DOHH2 (cell line): ENCODE measurements at regions not wholly inside any gene's neighbourhood (a gene's known extent, or its start where the extent isn't known, plus 50 kb on each side); places are given as distances from the start of the nearest gene placed in this dataset.
"Not testable (repeated sequence)": the region's sequence is repeated elsewhere in the genome, so short reads cannot be mapped to it uniquely, and the experiment has no call there.

Experiments used
- H3F3A ChIP-seq: fragments of 200-600 bp; sonication (generic), shearing (Covaris generic); 2 replicates; pipeline ENCODE4 v1.6.0; 2016; ENCODE audit warnings: antibody characterized with exemption, mild to moderate bottlenecking; ENCODE audit not compliant: control insufficient read depth, insufficient read depth
- H3K27ac ChIP-seq: fragments of 200-600 bp; sonication (generic); 2 replicates; pipeline ENCODE4 v1.5.1; 2014; ENCODE audit warnings: low read depth, mild to moderate bottlenecking, low read length, moderate library complexity
- H3K27me3 ChIP-seq: fragments of 200-600 bp; sonication (generic); 2 replicates; pipeline ENCODE4 v1.6.1; 2014; ENCODE audit warnings: mild to moderate bottlenecking, low read length, mixed read lengths; ENCODE audit not compliant: control insufficient read depth
- H3K36me3 ChIP-seq: fragments of 200-600 bp; sonication (generic); 2 replicates; pipeline ENCODE4 v1.6.1; 2014; ENCODE audit warnings: mild to moderate bottlenecking, low read length, moderate library complexity, mixed read lengths; ENCODE audit not compliant: control insufficient read depth
- H3K4me1 ChIP-seq: fragments of 200-600 bp; sonication (generic); 2 replicates; pipeline ENCODE4 v1.6.1; 2014; ENCODE audit warnings: mild to moderate bottlenecking, low read length, mixed read lengths; ENCODE audit not compliant: control insufficient read depth
- H3K4me2 ChIP-seq: fragments of 200-600 bp; sonication (generic); 2 replicates; pipeline ENCODE4 v1.6.0; 2014; ENCODE audit warnings: mild to moderate bottlenecking, low read length, moderate library complexity
- H3K4me3 ChIP-seq: fragments of 200-600 bp; sonication (generic); 2 replicates; pipeline ENCODE4 v1.5.1; 2014; ENCODE audit warnings: mild to moderate bottlenecking, low read length, mixed read lengths
- H3K79me2 ChIP-seq: fragments of 200-600 bp; sonication (generic); 2 replicates; pipeline ENCODE4 v1.6.1; 2014; ENCODE audit warnings: mild to moderate bottlenecking, low read length, mixed read lengths; ENCODE audit not compliant: control insufficient read depth
- H3K9me2 ChIP-seq: fragments of 200-600 bp; sonication (generic); replicated peaks from 2 replicates; pipeline ENCODE4 v1.6.1; 2014; ENCODE audit warnings: mild to moderate bottlenecking, low read length, mixed read lengths; ENCODE audit not compliant: control insufficient read depth
- H3K9me3 ChIP-seq: fragments of 200-600 bp; sonication (generic); 2 replicates; pipeline ENCODE4 v1.6.1; 2014; ENCODE audit warnings: antibody characterized with exemption, low read length, mixed read lengths; ENCODE audit not compliant: control insufficient read depth, insufficient read depth
- H4K20me1 ChIP-seq: fragments of 200-600 bp; sonication (generic); 2 replicates; pipeline ENCODE4 v1.6.0; 2014; ENCODE audit warnings: low read depth, mild to moderate bottlenecking, antibody characterized with exemption, low read length, moderate library complexity; ENCODE audit not compliant: control insufficient read depth, insufficient read depth
- EZH2phosphoT487 ChIP-seq: fragments of 200-600 bp; sonication (generic); IDR thresholded peaks from 2 replicates; pipeline ENCODE4 v1.6.1; 2017; ENCODE audit warnings: borderline replicate concordance, mild to moderate bottlenecking, antibody characterized with exemption, low read length, moderate library complexity, mixed read lengths
- TF ChIP-seq, protein P1 (sequence below): fragments of 200-600 bp; sonication (generic); IDR thresholded peaks from one replicate; pipeline ENCODE4 v1.5.1; 2014; ENCODE audit warnings: antibody characterized with exemption, mild to moderate bottlenecking, low read depth, low read length; ENCODE audit not compliant: poor library complexity, severe bottlenecking

DNA sequence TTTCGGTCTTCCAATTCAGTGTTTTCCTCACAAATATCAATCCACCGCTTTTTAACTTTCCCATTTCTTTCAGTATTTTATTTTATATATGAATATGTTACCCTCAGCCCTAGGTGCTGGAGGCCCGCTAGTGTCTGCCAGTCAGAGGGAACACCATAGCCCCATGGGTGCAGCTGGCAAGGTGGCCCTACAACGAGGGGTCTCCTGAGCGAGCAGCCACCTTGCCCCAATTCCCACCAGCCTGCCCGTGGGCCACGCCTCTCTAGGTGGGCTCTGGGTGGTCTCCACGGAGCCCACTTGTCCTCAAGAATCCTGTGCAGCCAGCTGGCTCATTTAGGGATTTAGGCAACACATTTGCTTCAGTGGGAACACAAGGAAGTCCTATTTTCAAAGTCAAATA is 72.5 kb upstream of the RGPD5 start:
- Histone ChIP-seq H4K20me1 (no peaks in the 10 kb centered on the region), H3K27ac (no peak overlapping the region), H3K79me2 (no peaks in the 10 kb centered on the region)

DNA sequence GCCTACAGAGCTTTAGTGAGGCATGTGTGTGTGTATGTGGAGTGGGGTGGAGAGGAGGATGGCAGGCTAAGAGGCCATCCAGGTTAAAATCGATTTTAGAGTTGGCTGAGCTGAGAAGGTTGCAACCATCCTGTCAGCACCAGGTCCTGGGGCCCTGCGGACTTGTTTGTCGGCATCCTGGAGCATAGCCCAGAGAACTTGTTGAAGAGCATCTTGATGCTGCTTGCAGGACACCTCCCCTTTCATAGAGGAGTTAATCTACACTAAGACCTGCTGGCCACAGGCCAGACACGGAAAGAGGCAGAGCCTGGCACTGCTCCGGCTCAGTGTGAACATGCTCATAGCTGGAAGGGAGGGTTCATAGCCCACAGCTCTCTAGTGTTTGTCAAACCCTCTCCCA is 72.1 kb upstream of the RGPD5 start:
- H3K4me2 ChIP-seq = no peak overlapping the region
- H3K9me3 ChIP-seq = no peaks in the 10 kb centered on the region
- H3K36me3 ChIP-seq = no peaks in the 10 kb centered on the region
- no peaks in the 10 kb centered on the region for H4K20me1 ChIP-seq
- H3K9me2 ChIP-seq = no peaks in the 10 kb centered on the region
- no peaks in the 10 kb centered on the region for H3K27me3 ChIP-seq
- no peak overlapping the region for H3K4me3 ChIP-seq
- H3F3A ChIP-seq = no peaks in the 10 kb centered on the region
- H3K79me2 ChIP-seq = no peaks in the 10 kb centered on the region
- H3K27ac ChIP-seq = no peak overlapping the region
- H3K4me1 ChIP-seq = no peaks in the 10 kb centered on the region
- TF ChIP-seq, protein P1, sequence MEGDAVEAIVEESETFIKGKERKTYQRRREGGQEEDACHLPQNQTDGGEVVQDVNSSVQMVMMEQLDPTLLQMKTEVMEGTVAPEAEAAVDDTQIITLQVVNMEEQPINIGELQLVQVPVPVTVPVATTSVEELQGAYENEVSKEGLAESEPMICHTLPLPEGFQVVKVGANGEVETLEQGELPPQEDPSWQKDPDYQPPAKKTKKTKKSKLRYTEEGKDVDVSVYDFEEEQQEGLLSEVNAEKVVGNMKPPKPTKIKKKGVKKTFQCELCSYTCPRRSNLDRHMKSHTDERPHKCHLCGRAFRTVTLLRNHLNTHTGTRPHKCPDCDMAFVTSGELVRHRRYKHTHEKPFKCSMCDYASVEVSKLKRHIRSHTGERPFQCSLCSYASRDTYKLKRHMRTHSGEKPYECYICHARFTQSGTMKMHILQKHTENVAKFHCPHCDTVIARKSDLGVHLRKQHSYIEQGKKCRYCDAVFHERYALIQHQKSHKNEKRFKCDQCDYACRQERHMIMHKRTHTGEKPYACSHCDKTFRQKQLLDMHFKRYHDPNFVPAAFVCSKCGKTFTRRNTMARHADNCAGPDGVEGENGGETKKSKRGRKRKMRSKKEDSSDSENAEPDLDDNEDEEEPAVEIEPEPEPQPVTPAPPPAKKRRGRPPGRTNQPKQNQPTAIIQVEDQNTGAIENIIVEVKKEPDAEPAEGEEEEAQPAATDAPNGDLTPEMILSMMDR = no peak
- TF ChIP-seq EZH2phosphoT487 = no peak

More for the DNA sequence above, 72.5 kb upstream of the RGPD5 start:
- Histone ChIP-seq H3K9me3 (no peaks in the 10 kb centered on the region), H3K27me3 (no peaks in the 10 kb centered on the region), H3K4me1 (no peaks in the 10 kb centered on the region), H3K4me3 (no peak overlapping the region), H3K9me2 (no peaks in the 10 kb centered on the region), H3K4me2 (no peak overlapping the region), H3K36me3 (no peaks in the 10 kb centered on the region), H3F3A (no peaks in the 10 kb centered on the region)
- TF ChIP-seq, protein P1 = no peak
- TF ChIP-seq EZH2phosphoT487 = no peak

DNA sequence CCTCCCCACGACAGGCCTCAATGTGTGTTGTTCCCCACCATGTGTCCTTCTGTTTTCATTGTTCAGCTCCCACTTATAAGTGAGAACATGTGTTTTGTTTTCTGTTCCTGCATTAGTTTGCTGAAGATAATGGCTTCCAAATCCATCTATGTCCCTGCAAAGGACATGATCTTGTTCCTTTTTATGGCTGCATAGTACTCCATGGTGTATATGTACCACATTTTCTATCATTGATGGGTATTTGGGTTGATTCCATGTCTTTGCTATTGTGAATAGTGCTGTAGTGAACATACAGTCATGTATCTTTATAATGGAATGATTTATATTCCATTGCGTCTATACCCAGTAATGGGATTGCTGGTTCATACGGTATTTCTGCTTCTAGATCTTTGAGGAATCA is 71.5 kb upstream of the RGPD5 start:
- H3K4me2 ChIP-seq, H3K9me3 ChIP-seq, H3K4me3 ChIP-seq, H3K79me2 ChIP-seq, H4K20me1 ChIP-seq, H3K27ac ChIP-seq, H3K4me1 ChIP-seq, H3K9me2 ChIP-seq, H3K27me3 ChIP-seq, H3F3A ChIP-seq, H3K36me3 ChIP-seq: not testable (repeated sequence)

DNA sequence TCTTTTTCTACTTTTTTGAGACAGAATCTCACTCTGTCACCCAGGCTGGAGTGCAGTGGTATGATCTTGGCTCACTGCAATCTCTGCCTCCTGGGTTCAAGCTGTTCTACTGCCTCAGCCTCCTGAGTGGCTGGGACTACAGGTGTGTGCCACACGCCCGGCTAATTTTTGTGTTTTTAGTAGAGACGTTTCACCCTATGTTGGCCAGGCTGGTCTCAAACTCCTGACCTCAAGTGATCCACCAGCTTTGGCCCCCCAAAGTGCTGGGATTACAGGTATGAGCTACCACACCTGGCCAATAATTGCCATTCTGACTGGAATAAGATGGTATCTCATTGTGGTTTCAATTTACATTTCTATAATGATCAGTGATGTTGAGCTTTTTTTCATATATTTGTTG is 71.0 kb upstream of the RGPD5 start:
- H4K20me1 ChIP-seq, H3K4me1 ChIP-seq, H3K27me3 ChIP-seq, H3K9me3 ChIP-seq, H3K36me3 ChIP-seq, H3K79me2 ChIP-seq, H3F3A ChIP-seq, H3K4me2 ChIP-seq, H3K4me3 ChIP-seq, H3K27ac ChIP-seq, H3K9me2 ChIP-seq: not testable (repeated sequence)
